Activated B cell treated with CpG ODN at 0.5 μM for 24 hours (primary cell): ENCODE measurements at regions not wholly inside any gene's neighbourhood (a gene's known extent, or its start where the extent isn't known, plus 50 kb on each side); places are given as distances from the start of the nearest gene placed in this dataset.

ENCODE experiments used
- ATAC-seq: fragments of 200-7000 bp; cut with Tn5 transposase; one replicate; pipeline ENCODE4 v1.10.0; 2021; ENCODE audit warnings: low read depth, mild to moderate bottlenecking, moderate library complexity
- CTCF ChIA-PET: fragments of 350-600 bp; sonication (Branson Sonifier 250); formaldehyde crosslinking; loops from one replicate; lab custom pipeline; 2021; ENCODE audit warnings: antibody characterized with exemption; lab: Charles Lee
- POLR2A ChIA-PET: fragments of 350-600 bp; sonication (Branson Sonifier 250); formaldehyde crosslinking; loops from one replicate; lab custom pipeline; 2021; ENCODE audit warnings: antibody characterized with exemption; lab: Charles Lee
- DNase-seq: peaks from one replicate; pipeline ENCODE4 v3.0.0; 2022
- H3K27ac Mint-ChIP-seq: one replicate; pipeline ENCODE4 v1.8.0; 2020; ENCODE audit warnings: mixed read lengths
- H3K27me3 Mint-ChIP-seq: one replicate; pipeline ENCODE4 v1.8.0; 2021; ENCODE audit warnings: mixed read lengths
- H3K36me3 Mint-ChIP-seq: one replicate; pipeline ENCODE4 v1.8.0; 2021; ENCODE audit warnings: low read depth, mixed read lengths
- H3K4me1 Mint-ChIP-seq: one replicate; pipeline ENCODE4 v1.8.0; 2021; ENCODE audit warnings: mixed read lengths
- H3K4me3 Mint-ChIP-seq: one replicate; pipeline ENCODE4 v1.8.0; 2020; ENCODE audit warnings: mild to moderate bottlenecking, mixed read lengths
- H3K9me3 Mint-ChIP-seq: one replicate; pipeline ENCODE4 v1.8.0; 2020; ENCODE audit warnings: mixed read lengths
- intact Hi-C: fragments of 100-400 bp; cut with micrococcal nuclease; formaldehyde crosslinking; loops from one replicate; pipeline ENCODE4 v1.15.1; 2024
- TF ChIP-seq, protein P1 (sequence below): fragments of 200-600 bp; IDR thresholded peaks from one replicate; pipeline ENCODE4 v1.8.0; 2022; ENCODE audit warnings: antibody characterized with exemption, mild to moderate bottlenecking

- no peak overlapping the region for H3K4me3 Mint-ChIP-seq
- no peak overlapping the region for H3K27ac Mint-ChIP-seq
- no peaks in the 10 kb centered on the region for H3K9me3 Mint-ChIP-seq
- intact Hi-C loops = no loop called here
- CTCF ChIA-PET = no interaction called here
- DNase-seq = no peak
- H3K4me1 Mint-ChIP-seq = no peaks in the 10 kb centered on the region
- POLR2A ChIA-PET = no interaction called here
- H3K27me3 Mint-ChIP-seq = peaks cover 5% of the 10 kb centered on the region
- no peaks in the 10 kb centered on the region for H3K36me3 Mint-ChIP-seq
- TF ChIP-seq, protein P1, sequence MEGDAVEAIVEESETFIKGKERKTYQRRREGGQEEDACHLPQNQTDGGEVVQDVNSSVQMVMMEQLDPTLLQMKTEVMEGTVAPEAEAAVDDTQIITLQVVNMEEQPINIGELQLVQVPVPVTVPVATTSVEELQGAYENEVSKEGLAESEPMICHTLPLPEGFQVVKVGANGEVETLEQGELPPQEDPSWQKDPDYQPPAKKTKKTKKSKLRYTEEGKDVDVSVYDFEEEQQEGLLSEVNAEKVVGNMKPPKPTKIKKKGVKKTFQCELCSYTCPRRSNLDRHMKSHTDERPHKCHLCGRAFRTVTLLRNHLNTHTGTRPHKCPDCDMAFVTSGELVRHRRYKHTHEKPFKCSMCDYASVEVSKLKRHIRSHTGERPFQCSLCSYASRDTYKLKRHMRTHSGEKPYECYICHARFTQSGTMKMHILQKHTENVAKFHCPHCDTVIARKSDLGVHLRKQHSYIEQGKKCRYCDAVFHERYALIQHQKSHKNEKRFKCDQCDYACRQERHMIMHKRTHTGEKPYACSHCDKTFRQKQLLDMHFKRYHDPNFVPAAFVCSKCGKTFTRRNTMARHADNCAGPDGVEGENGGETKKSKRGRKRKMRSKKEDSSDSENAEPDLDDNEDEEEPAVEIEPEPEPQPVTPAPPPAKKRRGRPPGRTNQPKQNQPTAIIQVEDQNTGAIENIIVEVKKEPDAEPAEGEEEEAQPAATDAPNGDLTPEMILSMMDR = no peak
- ATAC-seq = no peak
Observed at GRCh38 chr22:49415151-49415951, 412.3 kb downstream of the BRD1 start.

- intact Hi-C loops = no loop called here
Observed at GRCh38 chr22:49413551-49413950, 414.1 kb downstream of the BRD1 start.

DNA sequence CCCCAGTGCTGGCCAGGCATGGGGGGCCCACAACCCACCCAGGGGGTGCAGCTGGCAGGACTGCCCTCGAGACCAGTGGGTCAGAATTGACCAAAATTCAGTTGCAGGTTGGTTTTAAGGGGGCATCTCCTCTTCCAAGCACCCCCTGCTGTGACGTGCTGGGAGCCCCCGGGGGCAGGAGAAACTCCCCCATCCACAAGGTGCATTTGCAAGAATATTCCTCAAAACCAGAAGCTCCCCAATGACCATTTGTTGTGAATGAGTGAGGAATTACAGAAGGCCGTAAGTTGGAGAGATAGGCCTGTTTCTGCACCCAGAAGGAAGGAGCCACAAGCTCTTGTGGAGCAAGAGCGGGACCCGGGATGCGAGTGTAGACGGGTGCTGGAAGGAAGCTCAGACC is 414.5 kb downstream of the BRD1 start:
- no peaks in the 10 kb centered on the region for H3K4me1 Mint-ChIP-seq
- no peak for DNase-seq
- TF ChIP-seq, protein P1 = no peak
- POLR2A ChIA-PET = no interaction called here
- peaks cover 4% of the 10 kb centered on the region for H3K9me3 Mint-ChIP-seq
- intact Hi-C loops = no loop called here
- H3K27me3 Mint-ChIP-seq = peaks cover 3% of the 10 kb centered on the region
- no peak overlapping the region for H3K4me3 Mint-ChIP-seq
- no peak for ATAC-seq
- no peak overlapping the region for H3K27ac Mint-ChIP-seq
- no peaks in the 10 kb centered on the region for H3K36me3 Mint-ChIP-seq
- CTCF ChIA-PET = no interaction called here

More at GRCh38 chr22:49413551-49413950, 414.1 kb downstream of the BRD1 start:
- H3K27ac Mint-ChIP-seq = no peak overlapping the region
- no peak for DNase-seq
- TF ChIP-seq, protein P1 = no peak
- no peaks in the 10 kb centered on the region for H3K36me3 Mint-ChIP-seq
- H3K4me1 Mint-ChIP-seq = no peaks in the 10 kb centered on the region
- H3K27me3 Mint-ChIP-seq = peaks cover 3% of the 10 kb centered on the region
- H3K9me3 Mint-ChIP-seq = peaks cover 4% of the 10 kb centered on the region
- POLR2A ChIA-PET = no interaction called here
- CTCF ChIA-PET = no interaction called here
- no peak overlapping the region for H3K4me3 Mint-ChIP-seq
- no peak for ATAC-seq

DNA sequence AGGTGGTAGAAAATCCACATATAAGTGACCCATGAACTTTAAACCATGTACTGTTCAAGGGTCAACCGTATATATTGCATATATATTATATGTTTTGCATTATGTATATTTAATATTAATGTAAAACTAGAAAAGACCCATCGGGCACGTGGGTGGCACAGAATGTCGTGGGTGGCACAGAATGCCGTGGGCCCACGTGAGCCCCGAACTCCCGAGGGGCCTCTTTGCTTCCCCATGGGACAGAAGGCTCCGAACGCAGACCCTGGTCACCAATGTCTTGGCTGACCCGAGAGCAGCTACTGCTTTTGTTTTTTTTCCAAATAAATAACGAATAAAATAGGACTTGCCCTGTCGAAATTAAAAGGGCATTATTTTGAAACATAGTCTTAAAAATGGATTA is 415.4 kb downstream of the BRD1 start:
- ATAC-seq = no peak
- Mint-ChIP-seq H3K4me3 (no peak overlapping the region), H3K9me3 (peaks cover 4% of the 10 kb centered on the region), H3K36me3 (no peaks in the 10 kb centered on the region), H3K27me3 (peaks cover 3% of the 10 kb centered on the region), H3K4me1 (no peaks in the 10 kb centered on the region), H3K27ac (no peak overlapping the region)
- ChIA-PET POLR2A (no interaction called here), CTCF (no interaction called here)
- DNase-seq = no peak
- TF ChIP-seq, protein P1 = no peak
- intact Hi-C loops = no loop called here

GRCh38 chr22:49411236-49411635 is 416.4 kb downstream of the BRD1 start:
- CTCF ChIA-PET = no interaction called here
- DNase-seq (no peak), ATAC-seq (no peak)
- no peaks in the 10 kb centered on the region for H3K4me1 Mint-ChIP-seq
- peaks cover 4% of the 10 kb centered on the region for H3K9me3 Mint-ChIP-seq
- POLR2A ChIA-PET = no interaction called here
- H3K27ac Mint-ChIP-seq = no peak overlapping the region
- no peak overlapping the region for H3K4me3 Mint-ChIP-seq
- TF ChIP-seq, protein P1 = no peak
- H3K27me3 Mint-ChIP-seq = peaks cover 3% of the 10 kb centered on the region
- intact Hi-C loops = no loop called here
- H3K36me3 Mint-ChIP-seq = no peaks in the 10 kb centered on the region
